Gastroesophageal sphincter (tissue), 4 donors: ENCODE measurements at regions not wholly inside any gene's neighbourhood (a gene's known extent, or its start where the extent isn't known, plus 50 kb on each side); places are given as distances from the start of the nearest gene placed in this dataset.
"Not testable (repeated sequence)": the region's sequence is repeated elsewhere in the genome, so short reads cannot be mapped to it uniquely, and the experiment has no call there.

ENCODE experiments used
- ATAC-seq: fragments of 150-250 bp; one replicate; pipeline ENCODE4 v1.9.1; 2016; ENCODE audit warnings: mild to moderate bottlenecking, moderate library complexity
- H3K27ac ChIP-seq, 4 donors: fragments of 200-600 bp; sonication (generic) in 3 of 4; 1 replicate in 3 of 4; 2 replicates in 1 of 4; pipeline ENCODE4 v1.5.1; 2016 to 2019
- H3K27me3 ChIP-seq: fragments of 200-600 bp; sonication (generic); one replicate; pipeline ENCODE4 v1.5.1; 2019
- H3K36me3 ChIP-seq, 2 donors: fragments of 200-600 bp; sonication (generic); one replicate each; pipeline ENCODE4 v1.5.1; 2019; ENCODE audit warnings: control low read depth in 1 of 2
- H3K4me1 ChIP-seq, 3 donors: fragments of 200-600 bp; sonication (generic); 1 replicate in 2 of 3; 2 replicates in 1 of 3; pipeline ENCODE4 v1.5.1; 2016 to 2019; ENCODE audit warnings: control low read depth in 2 of 3
- H3K4me3 ChIP-seq, 2 donors: fragments of 200-600 bp; sonication (generic); one replicate each; pipeline ENCODE4 v1.5.1; 2019; ENCODE audit warnings: mild to moderate bottlenecking in 1 of 2, moderate library complexity in 1 of 2
- H3K9me3 ChIP-seq, 3 donors: fragments of 200-600 bp; sonication (generic); one replicate each; pipeline ENCODE4 v1.5.1; 2017 to 2019; ENCODE audit warnings: control low read depth in 2 of 3
- EP300 ChIP-seq: sonication (generic); formaldehyde crosslinking; IDR thresholded peaks from one replicate; pipeline ENCODE4 v1.6.1; 2017; ENCODE audit warnings: antibody characterized with exemption, mild to moderate bottlenecking
- POLR2A ChIP-seq, 2 donors: fragments of 450-650 bp; IDR thresholded peaks; one replicate each; pipeline ENCODE4 v1.6.1; 2017; ENCODE audit warnings: antibody characterized with exemption in 2 of 2, mild to moderate bottlenecking in 2 of 2, moderate library complexity in 1 of 2
- POLR2AphosphoS5 ChIP-seq: sonication (generic); formaldehyde crosslinking; IDR thresholded peaks from one replicate; pipeline ENCODE4 v1.6.1; 2017; ENCODE audit warnings: antibody characterized with exemption
- WGBS, 2 donors: methylation state at CpG; one replicate each; pipeline ENCODE4 v1.1.5; 2018; ENCODE audit warnings: low coverage in 1 of 2; 5-methylcytosine and 5-hydroxymethylcytosine counted together
- TF ChIP-seq, protein P1 (sequence below), 4 experiments: fragments of 200-600 bp in 2 of 4; fragments of 450-650 bp in 2 of 4; sonication (generic) in 1 of 4; IDR thresholded peaks; one replicate each; pipeline ENCODE4 v1.5.1; 2017 to 2019; ENCODE audit warnings: antibody characterized with exemption in 4 of 4, mild to moderate bottlenecking in 2 of 4, moderate library complexity in 2 of 4

DNA sequence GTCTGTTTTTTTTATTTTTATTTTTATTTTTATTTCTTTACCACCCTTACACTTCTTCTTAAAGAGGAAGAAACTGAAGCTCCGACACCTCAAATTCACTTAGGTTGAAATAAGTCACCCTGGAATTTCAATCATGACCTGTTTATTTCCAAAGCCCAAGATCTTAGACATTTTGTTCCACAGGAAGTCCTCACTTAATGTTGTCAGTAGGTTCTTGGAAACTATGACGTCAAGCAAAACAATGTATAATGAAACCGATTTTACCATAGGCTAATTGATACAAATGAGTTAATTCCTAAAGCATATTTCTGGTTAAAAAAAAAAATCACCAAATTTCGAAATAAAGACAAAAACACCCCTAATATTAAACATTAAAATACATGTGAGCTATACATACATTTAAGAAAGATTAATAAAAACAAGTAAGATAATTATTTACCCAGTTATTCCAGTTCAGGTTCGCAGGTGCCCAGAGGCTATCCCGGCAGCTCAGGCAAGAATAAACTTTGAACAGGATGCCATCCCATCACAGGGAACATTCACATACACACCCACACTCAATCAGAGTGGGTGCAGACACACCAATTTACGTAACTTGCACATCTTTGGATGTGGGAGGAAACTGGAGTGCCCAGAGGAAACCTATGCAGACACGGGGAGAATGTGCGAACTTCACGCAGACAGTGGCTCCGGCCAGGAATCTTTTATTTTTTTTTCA lies 391.0 kb downstream of the RAP2B start:
- TF ChIP-seq EP300 (no peak), POLR2AphosphoS5 (no peak), POLR2A (IDR thresholded peaks at IDR 0.05) (no peak)
- TF ChIP-seq, protein P1, sequence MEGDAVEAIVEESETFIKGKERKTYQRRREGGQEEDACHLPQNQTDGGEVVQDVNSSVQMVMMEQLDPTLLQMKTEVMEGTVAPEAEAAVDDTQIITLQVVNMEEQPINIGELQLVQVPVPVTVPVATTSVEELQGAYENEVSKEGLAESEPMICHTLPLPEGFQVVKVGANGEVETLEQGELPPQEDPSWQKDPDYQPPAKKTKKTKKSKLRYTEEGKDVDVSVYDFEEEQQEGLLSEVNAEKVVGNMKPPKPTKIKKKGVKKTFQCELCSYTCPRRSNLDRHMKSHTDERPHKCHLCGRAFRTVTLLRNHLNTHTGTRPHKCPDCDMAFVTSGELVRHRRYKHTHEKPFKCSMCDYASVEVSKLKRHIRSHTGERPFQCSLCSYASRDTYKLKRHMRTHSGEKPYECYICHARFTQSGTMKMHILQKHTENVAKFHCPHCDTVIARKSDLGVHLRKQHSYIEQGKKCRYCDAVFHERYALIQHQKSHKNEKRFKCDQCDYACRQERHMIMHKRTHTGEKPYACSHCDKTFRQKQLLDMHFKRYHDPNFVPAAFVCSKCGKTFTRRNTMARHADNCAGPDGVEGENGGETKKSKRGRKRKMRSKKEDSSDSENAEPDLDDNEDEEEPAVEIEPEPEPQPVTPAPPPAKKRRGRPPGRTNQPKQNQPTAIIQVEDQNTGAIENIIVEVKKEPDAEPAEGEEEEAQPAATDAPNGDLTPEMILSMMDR (IDR thresholded peaks at IDR 0.05) = no peak
- Histone ChIP-seq H3K27me3 (no peaks in the 10 kb centered on the region), H3K9me3 (no peaks in the 10 kb centered on the region), H3K27ac (no peak overlapping the region), H3K4me3 (no peak overlapping the region), H3K36me3 (no peaks in the 10 kb centered on the region), H3K4me1 (no peaks in the 10 kb centered on the region)
- ATAC-seq = no peak
- 73 to 75% methylated on average over 11 of the region's 11 CpGs for WGBS, 2 donors

DNA sequence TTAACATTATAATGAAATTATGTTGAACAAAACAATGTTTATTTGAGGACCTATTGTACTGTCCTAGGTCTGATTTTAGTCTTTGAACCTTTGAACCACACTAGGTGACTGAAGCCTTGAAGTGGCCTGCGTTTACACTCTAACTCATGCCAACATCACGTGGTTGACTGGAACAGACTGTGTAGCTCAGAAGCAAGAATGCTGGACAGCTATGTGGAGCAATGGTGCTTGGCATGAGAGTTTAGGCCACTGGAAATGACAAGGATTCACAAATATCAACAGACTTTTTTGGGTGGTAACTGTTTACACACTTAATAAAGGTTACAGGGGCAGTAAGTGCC lies 391.5 kb downstream of the RAP2B start:
- ATAC-seq = no peak
- no peak for TF ChIP-seq POLR2A (IDR thresholded peaks at IDR 0.05)
- no peak for TF ChIP-seq EP300
- TF ChIP-seq, protein P1 (IDR thresholded peaks at IDR 0.05) = no peak
- no peak for TF ChIP-seq POLR2AphosphoS5

DNA sequence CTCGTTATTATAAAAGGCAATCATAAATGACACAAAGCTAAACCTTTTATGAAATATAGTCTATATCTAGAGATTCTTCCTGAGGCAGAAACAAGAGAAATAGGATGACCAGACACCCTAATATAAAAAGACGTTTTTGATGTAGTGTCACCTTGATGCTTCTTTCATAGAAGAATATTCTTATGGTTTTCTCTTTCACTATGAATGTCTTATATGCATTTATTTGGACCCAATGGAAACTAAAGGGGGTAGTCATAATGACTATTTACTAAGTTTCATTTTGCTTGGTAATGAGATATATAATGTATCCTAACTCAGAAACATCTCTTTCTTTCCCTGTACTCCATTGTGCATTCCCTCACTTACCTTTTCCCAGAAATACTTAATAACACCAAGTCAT lies 393.9 kb downstream of the RAP2B start:
- TF ChIP-seq POLR2A (IDR thresholded peaks at IDR 0.05) (no peak), POLR2AphosphoS5 (no peak), EP300 (no peak)
- TF ChIP-seq, protein P1 (IDR thresholded peaks at IDR 0.05) = no peak
- no peaks in the 10 kb centered on the region for H3K4me1 ChIP-seq
- H3K9me3 ChIP-seq = peaks cover 0 to 13% (median 0%) of the 10 kb centered on the region in 3 donors
- H3K36me3 ChIP-seq = no peaks in the 10 kb centered on the region
- H3K4me3 ChIP-seq = no peak overlapping the region
- H3K27me3 ChIP-seq = no peaks in the 10 kb centered on the region
- no peak for ATAC-seq
- 50 to 70% methylated on average over 2 of the region's 2 CpGs for WGBS, 2 donors
- H3K27ac ChIP-seq = no peak overlapping the region

More for the DNA sequence above, 391.5 kb downstream of the RAP2B start:
- Histone ChIP-seq H3K4me3 (no peak overlapping the region), H3K27me3 (no peaks in the 10 kb centered on the region), H3K27ac (no peak overlapping the region), H3K9me3 (peaks cover 0 to 1% (median 0%) of the 10 kb centered on the region in 3 donors), H3K36me3 (no peaks in the 10 kb centered on the region), H3K4me1 (no peaks in the 10 kb centered on the region)
- WGBS, 2 donors = 51 to 52% methylated on average over 2 of the region's 2 CpGs

DNA sequence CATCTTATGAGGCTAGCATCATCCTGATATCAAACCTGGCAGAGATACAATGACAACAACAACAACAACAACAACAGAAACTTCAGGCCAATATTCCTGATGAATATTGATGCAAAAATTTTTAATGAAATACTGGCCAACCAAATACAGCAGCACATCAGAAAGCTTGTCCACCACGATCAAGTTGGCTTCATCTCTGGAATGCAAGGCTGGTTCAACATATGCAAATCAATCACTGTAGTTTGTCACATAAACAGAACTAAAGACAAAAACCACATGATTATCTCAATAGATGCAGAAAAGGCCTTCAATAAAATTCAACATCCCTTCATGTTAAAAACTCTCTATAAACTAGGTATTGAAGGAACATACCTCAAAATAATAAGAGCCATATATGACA lies 397.3 kb downstream of the RAP2B start:
- not testable (repeated sequence) for H3K27ac ChIP-seq, H3K4me3 ChIP-seq, ATAC-seq, H3K27me3 ChIP-seq, H3K36me3 ChIP-seq, H3K4me1 ChIP-seq
- WGBS, 2 donors = 50 to 71% methylated on average over 1 of the region's 1 CpG
- H3K9me3 ChIP-seq = peaks cover 0 to 44% (median 0%) of the 10 kb centered on the region in 3 donors

DNA sequence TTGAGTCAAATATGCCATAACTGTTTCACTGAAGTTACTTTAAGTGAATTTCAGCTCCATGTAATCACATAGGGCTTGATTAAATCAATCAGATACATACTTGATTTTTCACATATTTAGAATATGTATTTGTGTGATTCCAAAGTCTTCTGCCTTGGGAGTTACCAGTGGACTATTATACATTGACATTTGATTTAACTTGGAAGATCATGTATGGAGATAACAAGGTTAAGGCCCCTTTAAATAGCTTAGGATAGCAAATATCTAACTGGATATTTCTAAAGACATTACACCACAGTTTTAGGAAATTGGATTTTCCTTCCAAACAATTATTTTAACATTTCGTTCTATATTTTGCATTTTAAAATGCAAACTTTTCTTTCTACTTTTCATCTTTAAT lies 405.0 kb downstream of the RAP2B start:
- no peak for TF ChIP-seq POLR2A (IDR thresholded peaks at IDR 0.05)
- TF ChIP-seq, protein P1 (IDR thresholded peaks at IDR 0.05) = no peak
- no peak for TF ChIP-seq EP300
- TF ChIP-seq POLR2AphosphoS5 = no peak
- ATAC-seq = no peak
- Histone ChIP-seq H3K4me3 (no peak overlapping the region), H3K36me3 (no peaks in the 10 kb centered on the region), H3K27me3 (no peaks in the 10 kb centered on the region), H3K9me3 (peaks cover 0 to 33% (median 0%) of the 10 kb centered on the region in 3 donors), H3K27ac (no peak overlapping the region), H3K4me1 (peaks cover 0 to 5% (median 0%) of the 10 kb centered on the region in 3 donors)
- WGBS, 2 donors = 45 to 83% methylated on average over 1 of the region's 1 CpG
